ENCODE measurements at regions not wholly inside any gene's neighbourhood (a gene's known extent, or its start where the extent isn't known, plus 50 kb on each side); places are given as distances from the start of the nearest gene placed in this dataset.
"Not testable (repeated sequence)": the region's sequence is repeated elsewhere in the genome, so short reads cannot be mapped to it uniquely, and the experiment has no call there.

DNA sequence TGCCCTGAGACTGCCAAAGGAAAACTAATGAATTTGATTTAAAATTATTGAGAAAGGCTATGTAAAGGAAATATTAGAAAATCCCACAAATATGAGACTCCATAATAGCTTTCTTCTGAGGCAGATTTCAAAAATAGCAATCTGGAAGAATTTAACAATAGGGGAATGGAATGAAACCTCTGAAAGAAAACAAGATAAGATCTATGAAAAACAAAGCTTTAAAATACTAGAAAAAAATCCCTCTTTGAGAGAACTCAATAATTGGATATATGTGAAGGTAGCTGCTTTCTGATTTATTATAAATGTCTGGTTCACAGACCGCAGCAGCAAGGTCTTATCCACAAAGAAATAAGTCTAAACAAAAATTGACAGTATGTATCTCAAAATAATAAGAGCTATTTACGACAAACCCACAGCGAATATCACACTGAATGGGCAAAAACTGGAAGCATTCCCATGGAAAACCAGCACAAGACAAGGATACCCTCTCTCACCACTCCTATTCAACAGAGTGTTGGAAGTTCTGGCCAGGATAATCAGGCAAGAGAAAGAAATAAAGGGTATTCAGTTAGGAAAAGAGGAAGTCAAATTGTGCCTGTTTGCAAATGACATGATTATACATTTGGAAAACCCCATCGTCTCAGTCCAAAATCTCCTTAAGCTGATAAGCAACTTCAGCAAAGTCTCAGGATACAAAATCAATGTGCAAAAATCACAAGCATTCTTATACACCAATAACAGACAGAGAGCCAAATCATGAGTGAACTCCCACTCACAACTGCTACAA, 319.3 kb upstream of the THBS1 start:
- DNase-seq; H3K79me2 ChIP-seq (ENCODE audit: control insufficient read depth, insufficient read depth, low read length, poor library complexity); H2BK5ac ChIP-seq (ENCODE audit: low read depth, low read length, poor library complexity); H3K23ac ChIP-seq (ENCODE audit: low read length); H2AK5ac ChIP-seq (ENCODE audit: low read length); H2AFZ ChIP-seq (ENCODE audit: insufficient read depth, low read length, poor library complexity); H3K18ac ChIP-seq (ENCODE audit: low read length); H3K36me3 ChIP-seq (ENCODE audit: control insufficient read depth in 1 of 2, insufficient read depth in 2 of 2, low read length in 2 of 2); H3K4ac ChIP-seq (ENCODE audit: low read depth, low read length); H3K9me3 ChIP-seq (ENCODE audit: insufficient read depth, low read depth, low read length); H4K12ac ChIP-seq (ENCODE audit: low read depth, low read length); H3K4me1 ChIP-seq (ENCODE audit: control insufficient read depth in 1 of 2, insufficient read depth in 2 of 2, low read length in 2 of 2); H4K8ac ChIP-seq (ENCODE audit: low read depth, low read length); H3K27ac ChIP-seq (ENCODE audit: low read depth, low read length); H2BK120ac ChIP-seq (ENCODE audit: insufficient read depth, low read length, poor library complexity); H3K4me3 ChIP-seq (ENCODE audit: low read depth, low read length); H2BK12ac ChIP-seq (ENCODE audit: low read length); H4K91ac ChIP-seq (ENCODE audit: low read depth, low read length); H3K4me2 ChIP-seq (ENCODE audit: low read length); H3K27me3 ChIP-seq (ENCODE audit: insufficient read depth, low read length); H3K14ac ChIP-seq (ENCODE audit: low read length); H3K9ac ChIP-seq (ENCODE audit: low read length); H3K79me1 ChIP-seq (ENCODE audit: low read length): not testable (repeated sequence)
- no CpG with 5 or more reads among the region's 4 CpGs for WGBS (ENCODE audit: extremely low coverage, insufficient coverage, insufficient read length)

DNA sequence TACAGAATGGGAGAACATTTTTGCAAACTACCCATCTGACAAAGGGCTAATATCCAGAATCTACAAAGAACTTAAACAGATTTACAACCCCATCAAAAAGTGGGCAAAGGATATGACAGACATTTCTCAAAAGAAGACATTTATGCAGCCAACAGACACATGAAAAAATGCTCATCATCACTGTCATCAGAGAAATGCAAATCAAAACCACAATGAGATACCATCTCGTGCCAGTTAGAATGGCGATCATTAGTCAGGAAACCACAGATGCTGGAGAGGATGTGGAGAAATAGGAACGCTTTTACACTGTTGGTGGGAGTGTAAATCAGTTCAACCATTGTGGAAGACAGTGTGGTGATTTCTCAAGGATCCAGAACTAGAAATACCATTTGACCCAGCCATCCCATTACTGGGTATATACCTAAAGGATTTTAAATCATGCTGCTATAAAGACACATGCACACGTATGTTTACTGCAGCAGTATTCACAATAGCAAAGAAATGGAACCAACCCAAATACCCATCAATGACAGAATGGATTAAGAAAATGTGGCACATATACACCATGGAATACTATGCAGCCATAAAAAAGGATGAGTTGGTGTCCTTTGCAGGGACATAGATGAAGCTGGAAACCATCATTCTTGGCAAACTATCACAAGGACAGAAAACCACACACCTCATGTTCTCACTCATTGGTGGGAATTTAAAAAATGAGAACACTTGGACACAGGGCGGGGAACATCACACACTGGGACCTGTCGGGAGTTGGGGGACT, 317.7 kb upstream of the THBS1 start:
- DNase-seq; H3K4me1 ChIP-seq (ENCODE audit: control insufficient read depth in 1 of 2, insufficient read depth in 2 of 2, low read length in 2 of 2); H3K18ac ChIP-seq (ENCODE audit: low read length); H3K79me2 ChIP-seq (ENCODE audit: control insufficient read depth, insufficient read depth, low read length, poor library complexity); H2BK120ac ChIP-seq (ENCODE audit: insufficient read depth, low read length, poor library complexity); H3K27ac ChIP-seq (ENCODE audit: low read depth, low read length); H3K9me3 ChIP-seq (ENCODE audit: insufficient read depth, low read depth, low read length); H3K27me3 ChIP-seq (ENCODE audit: insufficient read depth, low read length); H4K91ac ChIP-seq (ENCODE audit: low read depth, low read length); H2BK12ac ChIP-seq (ENCODE audit: low read length); H2AK5ac ChIP-seq (ENCODE audit: low read length); H3K23ac ChIP-seq (ENCODE audit: low read length); H4K8ac ChIP-seq (ENCODE audit: low read depth, low read length); H3K9ac ChIP-seq (ENCODE audit: low read length); H3K4ac ChIP-seq (ENCODE audit: low read depth, low read length); H4K12ac ChIP-seq (ENCODE audit: low read depth, low read length); H3K79me1 ChIP-seq (ENCODE audit: low read length); H3K4me3 ChIP-seq (ENCODE audit: low read depth, low read length); H3K4me2 ChIP-seq (ENCODE audit: low read length); H3K14ac ChIP-seq (ENCODE audit: low read length); H3K36me3 ChIP-seq (ENCODE audit: control insufficient read depth in 1 of 2, insufficient read depth in 2 of 2, low read length in 2 of 2); H2AFZ ChIP-seq (ENCODE audit: insufficient read depth, low read length, poor library complexity); H2BK5ac ChIP-seq (ENCODE audit: low read depth, low read length, poor library complexity): not testable (repeated sequence)
- WGBS (ENCODE audit: extremely low coverage, insufficient coverage, insufficient read length), result no CpG with 5 or more reads among the region's 6 CpGs

DNA sequence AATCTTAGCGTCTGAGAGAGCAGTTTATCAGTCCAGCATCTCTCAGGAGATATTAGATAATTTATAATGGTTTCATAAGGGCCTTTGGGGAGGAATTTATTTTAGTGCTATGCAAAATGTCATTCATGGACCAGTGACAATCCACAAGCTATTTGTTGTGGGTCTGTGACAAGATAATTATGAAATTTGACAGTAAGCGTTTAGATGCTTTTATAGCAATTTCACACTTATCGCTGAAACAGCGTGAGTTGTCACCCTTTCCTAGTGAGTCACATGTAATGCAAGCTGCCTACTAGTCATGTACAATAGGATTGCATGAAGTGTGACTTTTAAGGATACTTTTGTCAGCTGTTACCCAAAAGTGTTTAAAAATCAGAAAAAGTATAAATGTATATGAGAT, 315.6 kb upstream of the THBS1 start:
- Histone ChIP-seq H3K9me3 (ENCODE audit: insufficient read depth, low read depth, low read length) (no peaks in the 10 kb centered on the region), H2BK12ac (ENCODE audit: low read length) (no peak overlapping the region), H3K27ac (ENCODE audit: low read depth, low read length) (no peak overlapping the region), H4K8ac (ENCODE audit: low read depth, low read length) (no peak overlapping the region), H3K4me3 (ENCODE audit: low read depth, low read length) (no peak overlapping the region), H3K79me2 (ENCODE audit: control insufficient read depth, insufficient read depth, low read length, poor library complexity) (no peaks in the 10 kb centered on the region), H3K27me3 (ENCODE audit: insufficient read depth, low read length) (no peaks in the 10 kb centered on the region), H2AK5ac (ENCODE audit: low read length) (no peak overlapping the region), H3K36me3 (ENCODE audit: control insufficient read depth in 1 of 2, insufficient read depth in 2 of 2, low read length in 2 of 2) (no peaks in the 10 kb centered on the region), H3K9ac (ENCODE audit: low read length) (no peak overlapping the region), H3K4me1 (ENCODE audit: control insufficient read depth in 1 of 2, insufficient read depth in 2 of 2, low read length in 2 of 2) (peaks cover 6 to 9% of the 10 kb centered on the region in 2 experiments), H2AFZ (ENCODE audit: insufficient read depth, low read length, poor library complexity) (no peak overlapping the region), H3K4me2 (ENCODE audit: low read length) (no peak overlapping the region), H3K79me1 (ENCODE audit: low read length) (no peaks in the 10 kb centered on the region), H3K23ac (ENCODE audit: low read length) (no peak overlapping the region), H2BK120ac (ENCODE audit: insufficient read depth, low read length, poor library complexity) (no peak overlapping the region), H4K12ac (ENCODE audit: low read depth, low read length) (no peak overlapping the region), H4K91ac (ENCODE audit: low read depth, low read length) (no peak overlapping the region), H2BK5ac (ENCODE audit: low read depth, low read length, poor library complexity) (no peak overlapping the region), H3K14ac (ENCODE audit: low read length) (no peak overlapping the region), H3K18ac (ENCODE audit: low read length) (no peak overlapping the region), H3K4ac (ENCODE audit: low read depth, low read length) (no peak overlapping the region)
- WGBS (ENCODE audit: extremely low coverage, insufficient coverage, insufficient read length), result no CpG with 5 or more reads among the region's 4 CpGs
- DNase-seq, result peak; percentile 34 to 63

DNA sequence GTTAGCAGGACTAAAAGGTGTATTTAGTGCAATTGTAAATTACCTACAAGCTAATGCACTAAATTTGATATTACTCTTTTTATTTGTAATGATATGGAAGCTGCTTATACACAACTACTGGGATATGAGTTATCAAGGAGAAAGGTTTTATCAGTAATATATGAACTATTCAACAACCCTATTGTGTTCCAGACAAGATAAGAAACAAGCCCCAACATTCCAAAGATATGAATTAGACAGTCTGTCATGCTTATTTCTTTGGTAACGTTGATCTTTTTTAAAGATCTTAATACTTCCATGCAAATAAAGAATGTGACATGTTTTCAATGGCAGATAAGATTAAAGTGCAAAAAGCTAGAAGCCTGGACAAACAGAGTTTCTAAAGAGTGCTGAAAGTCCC, 314.0 kb upstream of the THBS1 start:
- Histone ChIP-seq H2BK120ac (ENCODE audit: insufficient read depth, low read length, poor library complexity) (no peak overlapping the region), H3K4ac (ENCODE audit: low read depth, low read length) (no peak overlapping the region), H2BK5ac (ENCODE audit: low read depth, low read length, poor library complexity) (no peak overlapping the region), H4K12ac (ENCODE audit: low read depth, low read length) (no peak overlapping the region), H4K8ac (ENCODE audit: low read depth, low read length) (no peak overlapping the region), H3K4me1 (ENCODE audit: control insufficient read depth in 1 of 2, insufficient read depth in 2 of 2, low read length in 2 of 2) (peaks cover 6 to 9% of the 10 kb centered on the region in 2 experiments), H3K36me3 (ENCODE audit: control insufficient read depth in 1 of 2, insufficient read depth in 2 of 2, low read length in 2 of 2) (no peaks in the 10 kb centered on the region), H3K79me1 (ENCODE audit: low read length) (peaks cover 2% of the 10 kb centered on the region), H2AK5ac (ENCODE audit: low read length) (no peak overlapping the region), H3K18ac (ENCODE audit: low read length) (no peak overlapping the region), H2BK12ac (ENCODE audit: low read length) (no peak overlapping the region), H3K14ac (ENCODE audit: low read length) (no peak overlapping the region), H3K9me3 (ENCODE audit: insufficient read depth, low read depth, low read length) (no peaks in the 10 kb centered on the region), H3K4me2 (ENCODE audit: low read length) (no peak overlapping the region), H3K4me3 (ENCODE audit: low read depth, low read length) (no peak overlapping the region), H3K79me2 (ENCODE audit: control insufficient read depth, insufficient read depth, low read length, poor library complexity) (no peaks in the 10 kb centered on the region), H3K27ac (ENCODE audit: low read depth, low read length) (no peak overlapping the region), H3K9ac (ENCODE audit: low read length) (no peak overlapping the region), H4K91ac (ENCODE audit: low read depth, low read length) (no peak overlapping the region), H3K27me3 (ENCODE audit: insufficient read depth, low read length) (no peaks in the 10 kb centered on the region), H3K23ac (ENCODE audit: low read length) (no peak overlapping the region), H2AFZ (ENCODE audit: insufficient read depth, low read length, poor library complexity) (no peak overlapping the region)
- WGBS (ENCODE audit: extremely low coverage, insufficient coverage, insufficient read length), result no CpG with 5 or more reads among the region's 1 CpG
- DNase-seq, result peak in 1 of 2 donors; percentile 17

All from trophoblast cell (in vitro differentiated cells and primary cell).